Osteoblast (primary cell): ENCODE measurements at regions not wholly inside any gene's neighbourhood (a gene's known extent, or its start where the extent isn't known, plus 50 kb on each side); places are given as distances from the start of the nearest gene placed in this dataset.

Experiments used
- DNase-seq: peaks from one replicate; pipeline ENCODE4 v3.0.0; 2011; ENCODE audit warnings: low spot score, mixed read lengths; ENCODE audit not compliant: insufficient read length; ENCODE audit errors: missing footprints
- H2AFZ ChIP-seq: 2 replicates; pipeline ENCODE4 v1.6.0; 2011; ENCODE audit warnings: mild to moderate bottlenecking, low read length
- H3K27ac ChIP-seq: 2 replicates; pipeline ENCODE4 v1.5.1; 2011; ENCODE audit warnings: mild to moderate bottlenecking, low read depth, low read length, moderate library complexity
- H3K27me3 ChIP-seq: 2 replicates; pipeline ENCODE4 v1.6.0; 2012; ENCODE audit warnings: mild to moderate bottlenecking, control low read depth, inconsistent platforms, low read length, moderate library complexity; ENCODE audit not compliant: insufficient read depth
- H3K36me3 ChIP-seq: 2 replicates; pipeline ENCODE4 v1.5.1; 2011; ENCODE audit warnings: mild to moderate bottlenecking, low read length, control low read depth, moderate library complexity; ENCODE audit not compliant: insufficient read depth
- H3K4me1 ChIP-seq: 2 replicates; pipeline ENCODE4 v1.5.1; 2011; ENCODE audit warnings: mild to moderate bottlenecking, low read length, control low read depth, moderate library complexity; ENCODE audit not compliant: insufficient read depth
- H3K4me2 ChIP-seq: 2 replicates; pipeline ENCODE4 v1.6.0; 2011; ENCODE audit warnings: mild to moderate bottlenecking, low read length; ENCODE audit not compliant: insufficient read depth
- H3K4me3 ChIP-seq: fragments of 200-600 bp; sonication (generic); 3 replicates; pipeline ENCODE4 v1.5.1; 2012; ENCODE audit warnings: mild to moderate bottlenecking, low read length, inconsistent platforms; ENCODE audit not compliant: insufficient read depth
- H3K79me2 ChIP-seq: 2 replicates; pipeline ENCODE4 v1.6.0; 2012; ENCODE audit warnings: mild to moderate bottlenecking, low read length, control low read depth, inconsistent platforms; ENCODE audit not compliant: insufficient read depth
- H3K9me3 ChIP-seq: 2 replicates; pipeline ENCODE4 v1.5.1; 2011; ENCODE audit warnings: low read depth, low read length, control low read depth
- H4K20me1 ChIP-seq: 2 replicates; pipeline ENCODE4 v1.6.0; 2012; ENCODE audit warnings: mild to moderate bottlenecking, low read length, control low read depth; ENCODE audit not compliant: insufficient read depth
- CTCF ChIP-seq: IDR thresholded peaks from 2 replicates; pipeline ENCODE4 v1.5.1; 2011; ENCODE audit warnings: mild to moderate bottlenecking, low read depth, low read length, moderate library complexity; ENCODE audit errors: extremely low read depth

DNA sequence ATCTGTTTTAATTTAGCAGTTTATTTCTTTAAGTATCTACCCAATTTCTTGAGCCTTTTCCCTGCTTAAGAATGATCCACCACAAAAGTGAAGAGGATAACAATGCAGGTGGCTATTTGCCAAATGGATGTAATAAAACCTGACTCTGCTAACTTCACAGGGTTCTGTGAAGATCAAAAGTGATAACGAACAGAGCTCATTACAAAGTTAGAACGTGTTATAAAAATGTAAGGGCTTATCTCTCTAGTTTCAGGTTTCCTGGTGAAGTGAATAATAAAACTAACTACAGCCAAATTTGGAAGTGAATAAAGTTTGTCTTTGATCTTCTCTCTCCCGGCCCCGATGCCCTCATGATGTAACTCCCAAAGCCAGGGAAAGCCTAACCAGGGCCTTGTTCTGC lies 497.9 kb downstream of the SMARCA1 start:
- no peaks in the 10 kb centered on the region for H4K20me1 ChIP-seq
- H3K79me2 ChIP-seq: no peaks in the 10 kb centered on the region
- no peak overlapping the region for H2AFZ ChIP-seq
- no peak overlapping the region for H3K27ac ChIP-seq
- H3K9me3 ChIP-seq: no peaks in the 10 kb centered on the region
- DNase-seq: no peak
- no peak overlapping the region for H3K4me2 ChIP-seq
- TF ChIP-seq CTCF: no peak
- no peaks in the 10 kb centered on the region for H3K4me1 ChIP-seq
- no peaks in the 10 kb centered on the region for H3K36me3 ChIP-seq
- H3K27me3 ChIP-seq: no peaks in the 10 kb centered on the region
- H3K4me3 ChIP-seq: no peak overlapping the region

- Histone ChIP-seq H3K36me3 (no peaks in the 10 kb centered on the region), H3K4me3 (no peak overlapping the region), H3K9me3 (no peaks in the 10 kb centered on the region), H3K4me2 (no peak overlapping the region), H3K4me1 (no peaks in the 10 kb centered on the region), H3K79me2 (no peaks in the 10 kb centered on the region), H4K20me1 (no peaks in the 10 kb centered on the region), H2AFZ (no peak overlapping the region), H3K27me3 (no peaks in the 10 kb centered on the region), H3K27ac (no peak overlapping the region)
- no peak for DNase-seq
- no peak for TF ChIP-seq CTCF
These were observed 503.9 kb downstream of the SMARCA1 start for GRCh38 chrX:129019412-129019811.

DNA sequence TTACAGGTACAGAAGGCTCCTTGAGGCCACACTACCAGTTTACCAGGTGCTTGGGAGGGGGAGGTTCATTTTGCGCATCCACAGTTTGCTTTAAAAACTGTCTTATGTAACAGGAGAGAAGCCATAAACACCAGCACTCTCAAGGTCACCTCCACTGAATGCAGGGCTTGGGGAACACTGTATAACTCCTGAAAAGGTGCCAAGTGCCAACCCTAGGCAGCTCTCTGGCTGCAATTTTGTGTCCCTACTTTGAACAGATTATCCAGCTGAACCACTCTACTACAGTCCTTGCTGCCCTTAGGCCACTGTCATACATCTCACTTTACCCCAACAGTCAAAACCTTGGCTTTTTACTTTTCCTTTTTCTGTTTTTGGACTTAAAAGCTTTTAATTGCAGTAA lies 507.9 kb downstream of the SMARCA1 start:
- Histone ChIP-seq H3K27ac (no peak overlapping the region), H3K36me3 (no peaks in the 10 kb centered on the region), H3K4me3 (no peak overlapping the region), H3K4me2 (no peak overlapping the region), H4K20me1 (no peaks in the 10 kb centered on the region), H3K27me3 (no peaks in the 10 kb centered on the region), H3K9me3 (no peaks in the 10 kb centered on the region), H3K4me1 (no peaks in the 10 kb centered on the region), H3K79me2 (no peaks in the 10 kb centered on the region), H2AFZ (no peak overlapping the region)
- no peak for DNase-seq
- TF ChIP-seq CTCF: no peak

- H3K4me3 ChIP-seq: no peak overlapping the region
- no peak for TF ChIP-seq CTCF
- H4K20me1 ChIP-seq: no peaks in the 10 kb centered on the region
- H2AFZ ChIP-seq: no peak overlapping the region
- no peak overlapping the region for H3K27ac ChIP-seq
- no peaks in the 10 kb centered on the region for H3K36me3 ChIP-seq
- H3K4me1 ChIP-seq: no peaks in the 10 kb centered on the region
- no peaks in the 10 kb centered on the region for H3K79me2 ChIP-seq
- H3K9me3 ChIP-seq: no peaks in the 10 kb centered on the region
- DNase-seq: no peak
- no peak overlapping the region for H3K4me2 ChIP-seq
- no peaks in the 10 kb centered on the region for H3K27me3 ChIP-seq
These were observed 509.7 kb downstream of the SMARCA1 start for GRCh38 chrX:129013574-129013973.
